ENCODE measurements at regions not wholly inside any gene's neighbourhood (a gene's known extent, or its start where the extent isn't known, plus 50 kb on each side); places are given as distances from the start of the nearest gene placed in this dataset.

DNA sequence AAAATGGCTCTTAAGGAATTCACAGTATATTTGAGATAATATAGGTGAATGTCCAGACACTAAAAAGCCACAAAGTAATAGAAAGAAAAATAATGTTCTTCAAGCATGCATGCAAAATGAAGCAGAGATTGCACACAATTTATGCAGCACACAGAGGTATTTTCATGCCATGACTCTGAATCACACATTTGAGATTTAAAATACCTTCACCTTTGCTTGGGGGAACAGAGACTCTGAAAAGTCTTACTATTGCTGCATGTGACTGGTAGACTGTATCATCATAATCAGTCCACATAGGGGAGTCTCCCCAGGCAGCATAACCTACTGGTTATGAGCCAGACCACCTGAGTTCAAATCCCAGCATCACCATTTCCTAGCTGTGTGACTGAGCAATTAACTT, 96.2 kb downstream of the RCN1 start:
- Mint-ChIP-seq H3K27me3 (ENCODE audit: low read depth) (peaks cover 11% of the 10 kb centered on the region), H3K36me3 (ENCODE audit: low read depth) (no peaks in the 10 kb centered on the region), H3K4me3 (no peak overlapping the region), H3K4me1 (peaks cover 12% of the 10 kb centered on the region), H3K27ac (no peak overlapping the region), H3K9me3 (no peaks in the 10 kb centered on the region)
- TF ChIP-seq, protein P1, sequence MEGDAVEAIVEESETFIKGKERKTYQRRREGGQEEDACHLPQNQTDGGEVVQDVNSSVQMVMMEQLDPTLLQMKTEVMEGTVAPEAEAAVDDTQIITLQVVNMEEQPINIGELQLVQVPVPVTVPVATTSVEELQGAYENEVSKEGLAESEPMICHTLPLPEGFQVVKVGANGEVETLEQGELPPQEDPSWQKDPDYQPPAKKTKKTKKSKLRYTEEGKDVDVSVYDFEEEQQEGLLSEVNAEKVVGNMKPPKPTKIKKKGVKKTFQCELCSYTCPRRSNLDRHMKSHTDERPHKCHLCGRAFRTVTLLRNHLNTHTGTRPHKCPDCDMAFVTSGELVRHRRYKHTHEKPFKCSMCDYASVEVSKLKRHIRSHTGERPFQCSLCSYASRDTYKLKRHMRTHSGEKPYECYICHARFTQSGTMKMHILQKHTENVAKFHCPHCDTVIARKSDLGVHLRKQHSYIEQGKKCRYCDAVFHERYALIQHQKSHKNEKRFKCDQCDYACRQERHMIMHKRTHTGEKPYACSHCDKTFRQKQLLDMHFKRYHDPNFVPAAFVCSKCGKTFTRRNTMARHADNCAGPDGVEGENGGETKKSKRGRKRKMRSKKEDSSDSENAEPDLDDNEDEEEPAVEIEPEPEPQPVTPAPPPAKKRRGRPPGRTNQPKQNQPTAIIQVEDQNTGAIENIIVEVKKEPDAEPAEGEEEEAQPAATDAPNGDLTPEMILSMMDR (IDR thresholded peaks at IDR 0.05; ENCODE audit: unreplicated experiment in 3 of 3): no peak

DNA sequence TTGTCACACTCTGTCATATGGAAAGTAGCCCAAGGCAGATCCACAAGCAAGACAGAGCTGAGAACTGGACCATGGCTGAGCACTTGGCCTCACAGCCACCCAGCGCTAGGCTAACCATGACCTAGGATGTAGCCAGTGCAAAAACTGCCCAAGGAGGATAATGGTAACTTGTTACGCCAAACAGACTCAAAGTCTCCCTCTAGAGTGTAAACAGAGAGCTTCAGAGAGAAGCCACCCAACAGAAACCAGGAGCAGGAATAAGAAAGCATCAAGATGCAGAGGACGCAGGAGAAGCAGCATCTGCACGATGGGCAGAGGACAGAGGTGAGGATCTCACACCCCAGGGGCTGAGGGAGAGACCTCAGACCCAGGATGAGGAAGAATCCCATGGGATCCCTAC, 97.9 kb downstream of the RCN1 start:
- Mint-ChIP-seq H3K27me3 (ENCODE audit: low read depth) (peaks cover 12% of the 10 kb centered on the region), H3K36me3 (ENCODE audit: low read depth) (no peaks in the 10 kb centered on the region), H3K4me1 (peaks cover 12% of the 10 kb centered on the region), H3K4me3 (no peak overlapping the region), H3K27ac (no peak overlapping the region), H3K9me3 (no peaks in the 10 kb centered on the region)
- TF ChIP-seq, protein P1 (IDR thresholded peaks at IDR 0.05; ENCODE audit: unreplicated experiment in 3 of 3): no peak

DNA sequence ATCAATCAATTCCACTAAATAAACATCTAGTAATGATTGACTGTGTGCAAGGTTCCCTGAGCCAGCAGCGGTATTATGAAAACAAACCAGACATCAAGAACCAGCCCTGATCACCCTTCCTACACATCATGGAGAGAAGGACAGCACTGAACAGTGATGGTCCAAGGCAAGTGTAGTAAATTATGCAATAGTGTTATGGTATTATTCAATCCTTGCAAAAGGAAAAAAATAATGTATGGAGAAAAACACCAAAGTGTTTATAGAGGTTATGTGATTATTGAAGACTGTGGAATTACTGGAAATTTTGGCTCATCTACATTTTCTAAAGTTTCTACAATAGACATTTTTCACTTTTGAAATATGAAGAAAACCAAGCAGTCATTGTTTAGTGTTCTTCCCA, 105.3 kb downstream of the RCN1 start:
- TF ChIP-seq, protein P1 (IDR thresholded peaks at IDR 0.05; ENCODE audit: unreplicated experiment in 3 of 3): no peak
- Mint-ChIP-seq H3K27me3 (ENCODE audit: low read depth) (peaks cover 9% of the 10 kb centered on the region), H3K4me3 (no peak overlapping the region), H3K36me3 (ENCODE audit: low read depth) (no peaks in the 10 kb centered on the region), H3K4me1 (no peaks in the 10 kb centered on the region), H3K27ac (no peak overlapping the region), H3K9me3 (no peaks in the 10 kb centered on the region)

DNA sequence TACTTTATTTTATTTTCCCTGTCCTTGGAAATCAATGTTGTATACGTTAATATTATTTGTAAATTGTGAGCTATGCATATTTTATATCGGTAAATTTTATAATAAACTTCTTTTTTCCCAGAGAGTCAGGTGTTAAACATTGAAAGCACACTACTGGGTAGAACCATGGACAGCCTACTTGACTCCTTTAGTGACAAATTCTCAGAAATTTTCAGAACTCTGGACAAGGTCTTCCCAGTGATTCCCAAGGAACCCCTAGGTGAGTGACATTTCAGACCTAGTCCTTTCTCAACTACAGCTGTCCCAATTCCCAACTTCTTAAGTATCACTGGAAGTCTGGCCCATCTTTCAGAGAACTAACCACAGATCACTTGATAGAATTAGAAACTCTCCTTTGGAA, 107.2 kb downstream of the RCN1 start:
- Mint-ChIP-seq H3K27ac (no peak overlapping the region), H3K4me1 (no peaks in the 10 kb centered on the region), H3K9me3 (no peaks in the 10 kb centered on the region), H3K4me3 (no peak overlapping the region), H3K36me3 (ENCODE audit: low read depth) (no peaks in the 10 kb centered on the region), H3K27me3 (ENCODE audit: low read depth) (peaks cover 4% of the 10 kb centered on the region)
- TF ChIP-seq, protein P1 (IDR thresholded peaks at IDR 0.05; ENCODE audit: unreplicated experiment in 3 of 3): no peak

DNA sequence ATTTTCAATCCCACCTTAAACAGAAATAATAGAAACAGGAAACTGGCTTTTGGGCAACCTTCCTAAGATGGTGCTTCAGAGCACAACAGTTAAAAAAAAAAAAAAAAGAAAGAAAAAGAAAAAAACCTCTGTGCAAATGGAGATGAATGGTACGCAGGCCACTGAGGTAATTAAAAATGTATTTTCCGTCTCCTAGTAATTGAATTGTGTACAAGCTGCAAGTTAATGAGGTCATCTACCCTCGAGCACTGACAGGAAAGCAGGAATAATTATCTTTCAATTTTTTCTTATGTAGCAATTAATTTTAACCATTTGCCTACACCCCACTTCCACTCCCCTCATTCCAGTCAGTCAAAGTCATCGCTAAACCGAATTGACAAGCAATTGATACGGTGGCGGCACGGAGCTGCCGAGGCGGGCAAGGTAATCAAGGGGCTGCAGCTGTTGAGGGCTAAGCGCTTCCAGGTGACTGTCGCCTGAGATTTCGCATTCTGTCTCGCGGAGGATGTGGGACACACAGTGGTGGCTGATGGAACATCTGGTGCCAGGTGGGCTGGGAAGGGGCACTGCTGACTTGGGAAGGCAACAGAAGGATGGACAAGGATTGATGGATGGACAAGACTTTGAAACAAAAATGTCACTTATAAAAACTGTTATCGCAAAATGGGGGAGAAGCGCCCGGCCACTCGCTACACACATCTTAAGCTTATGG, 109.4 kb downstream of the RCN1 start:
- H3K4me3 Mint-ChIP-seq: no peak overlapping the region
- H3K27me3 Mint-ChIP-seq (ENCODE audit: low read depth): peaks cover 4% of the 10 kb centered on the region
- H3K27ac Mint-ChIP-seq: no peak overlapping the region
- no peaks in the 10 kb centered on the region for H3K9me3 Mint-ChIP-seq
- H3K36me3 Mint-ChIP-seq (ENCODE audit: low read depth): no peaks in the 10 kb centered on the region
- H3K4me1 Mint-ChIP-seq: no peaks in the 10 kb centered on the region
- TF ChIP-seq, protein P1 (IDR thresholded peaks at IDR 0.05; ENCODE audit: unreplicated experiment in 3 of 3): no peak

DNA sequence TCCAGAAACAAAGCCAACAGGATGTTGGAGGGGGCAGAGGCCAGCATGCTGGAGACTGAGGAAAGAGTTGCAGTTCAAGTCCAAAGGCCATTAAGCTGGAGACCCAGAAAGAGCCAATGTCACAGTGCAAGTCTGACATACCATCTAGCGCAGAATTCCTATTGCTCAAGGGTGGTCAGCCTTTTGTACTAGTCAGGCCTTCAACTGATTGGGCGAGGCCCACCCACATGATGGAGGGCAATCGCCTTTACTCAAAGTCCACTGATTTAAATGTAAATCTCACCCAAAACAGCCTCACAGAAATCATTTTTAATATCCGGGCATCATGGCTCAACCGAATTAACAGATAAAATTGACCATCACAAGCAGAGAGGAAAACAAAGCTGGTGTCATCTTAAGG, 113.9 kb downstream of the RCN1 start:
- Mint-ChIP-seq H3K27me3 (ENCODE audit: low read depth) (peaks cover 10% of the 10 kb centered on the region), H3K4me3 (no peak overlapping the region), H3K4me1 (no peaks in the 10 kb centered on the region), H3K27ac (no peak overlapping the region), H3K36me3 (ENCODE audit: low read depth) (no peaks in the 10 kb centered on the region), H3K9me3 (no peaks in the 10 kb centered on the region)
- TF ChIP-seq, protein P1 (IDR thresholded peaks at IDR 0.05; ENCODE audit: unreplicated experiment in 3 of 3): no peak

All from nephron (organoid).